Liver (tissue), 8 donors: ENCODE measurements at regions not wholly inside any gene's neighbourhood (a gene's known extent, or its start where the extent isn't known, plus 50 kb on each side); places are given as distances from the start of the nearest gene placed in this dataset.
"Not testable (repeated sequence)": the region's sequence is repeated elsewhere in the genome, so short reads cannot be mapped to it uniquely, and the experiment has no call there.

Experiments used
- DNase-seq: peaks from one replicate; pipeline ENCODE4 v3.0.0-alpha.2; 2017; ENCODE audit warnings: low spot score
- H3K27ac ChIP-seq, 2 donors: one replicate each; pipeline ENCODE4 v1.7.0; 2013; ENCODE audit warnings: inconsistent platforms in 2 of 2, low read length in 2 of 2, control low read depth in 1 of 2, low read depth in 1 of 2, mild to moderate bottlenecking in 1 of 2
- H3K27me3 ChIP-seq, 4 donors: one replicate each; pipeline versions ENCODE4 v1.6.1 to v1.7.0; 2013; ENCODE audit warnings: low read length in 3 of 4, inconsistent platforms in 1 of 4, mild to moderate bottlenecking in 1 of 4, moderate library complexity in 1 of 4; ENCODE audit not compliant: control insufficient read depth in 4 of 4, insufficient read depth in 4 of 4
- H3K36me3 ChIP-seq, 4 donors: one replicate each; pipeline versions ENCODE4 v1.6.1 to v1.7.0; 2013; ENCODE audit warnings: low read length in 3 of 4, mild to moderate bottlenecking in 3 of 4, low read depth in 1 of 4, moderate library complexity in 1 of 4; ENCODE audit not compliant: control insufficient read depth in 4 of 4, insufficient read depth in 3 of 4
- H3K4me1 ChIP-seq, 4 donors: one replicate each; pipeline versions ENCODE4 v1.6.1 to v1.7.0; 2013; ENCODE audit warnings: low read length in 3 of 4, mild to moderate bottlenecking in 3 of 4, moderate library complexity in 1 of 4; ENCODE audit not compliant: control insufficient read depth in 4 of 4, insufficient read depth in 4 of 4
- H3K4me3 ChIP-seq, 3 donors: one replicate each; pipeline versions ENCODE4 v1.6.1 to v1.7.0; 2013; ENCODE audit warnings: low read length in 3 of 3, control low read depth in 1 of 3, low read depth in 1 of 3, mild to moderate bottlenecking in 1 of 3
- H3K9ac ChIP-seq, 2 donors: one replicate each; pipeline ENCODE4 v1.7.0; 2013; ENCODE audit warnings: low read length in 2 of 2, mild to moderate bottlenecking in 2 of 2, moderate library complexity in 2 of 2, control low read depth in 1 of 2, low read depth in 1 of 2
- H3K9me3 ChIP-seq, 4 donors: one replicate each; pipeline versions ENCODE4 v1.6.1 to v1.7.0; 2013; ENCODE audit warnings: low read length in 3 of 4; ENCODE audit not compliant: control insufficient read depth in 4 of 4
- EGR1 ChIP-seq, 2 donors: IDR thresholded peaks; 2 replicates each; pipeline ENCODE4 v1.6.1; 2016 to 2018; ENCODE audit warnings: antibody characterized with exemption in 2 of 2, low read depth in 2 of 2
- FOXA1 ChIP-seq: IDR thresholded peaks from 2 replicates; pipeline ENCODE4 v1.6.1; 2016; ENCODE audit warnings: antibody characterized with exemption
- FOXA2 ChIP-seq: IDR thresholded peaks from 2 replicates; pipeline ENCODE4 v1.6.1; 2016; ENCODE audit warnings: antibody characterized with exemption
- GABPA ChIP-seq, 2 donors: IDR thresholded peaks in 1 of 2; conservative IDR thresholded peaks in 1 of 2; 2 replicates each; pipeline ENCODE4 v1.6.1; 2016; ENCODE audit warnings: antibody characterized with exemption in 2 of 2, mild to moderate bottlenecking in 1 of 2, moderate library complexity in 1 of 2
- HNF4A ChIP-seq, 2 donors: conservative IDR thresholded peaks; 2 replicates each; pipeline ENCODE4 v1.6.1; 2016; ENCODE audit warnings: antibody characterized with exemption in 2 of 2, mild to moderate bottlenecking in 2 of 2
- HNF4G ChIP-seq: IDR thresholded peaks from 2 replicates; pipeline ENCODE4 v1.6.1; 2016; ENCODE audit warnings: antibody characterized with exemption
- NR2F2 ChIP-seq: IDR thresholded peaks from 2 replicates; pipeline ENCODE4 v1.6.1; 2016; ENCODE audit warnings: antibody characterized with exemption
- RAD21 ChIP-seq, 2 donors: IDR thresholded peaks; 2 replicates each; pipeline ENCODE4 v1.6.1; 2016; ENCODE audit warnings: antibody characterized with exemption in 2 of 2, mild to moderate bottlenecking in 2 of 2
- RXRA ChIP-seq, 2 donors: IDR thresholded peaks; 2 replicates each; pipeline ENCODE4 v1.6.1; 2017 to 2018; ENCODE audit warnings: antibody characterized with exemption in 2 of 2, mild to moderate bottlenecking in 1 of 2
- SP1 ChIP-seq: IDR thresholded peaks from 2 replicates; pipeline ENCODE4 v1.6.1; 2018; ENCODE audit warnings: antibody characterized with exemption, mild to moderate bottlenecking
- TAF1 ChIP-seq: conservative IDR thresholded peaks from 2 replicates; pipeline ENCODE4 v1.6.1; 2016; ENCODE audit warnings: antibody characterized with exemption, mild to moderate bottlenecking
- YY1 ChIP-seq: IDR thresholded peaks from 2 replicates; pipeline ENCODE4 v1.6.1; 2016; ENCODE audit warnings: antibody characterized with exemption, mild to moderate bottlenecking
- WGBS: extraction: QIAGEN DNeasy Blood & Tissue Kit; methylation state at CpG from one replicate; pipeline ENCODE4 v1.1.7; 2013; 5-methylcytosine and 5-hydroxymethylcytosine counted together
- TF ChIP-seq, protein P1 (sequence below): IDR thresholded peaks from 2 replicates; pipeline ENCODE4 v1.6.1; 2016; ENCODE audit warnings: antibody characterized with exemption
- TF ChIP-seq, protein P2 (sequence below): IDR thresholded peaks from 2 replicates; pipeline ENCODE4 v1.6.1; 2016; ENCODE audit warnings: antibody characterized with exemption
- TF ChIP-seq, protein P3 (sequence below): IDR thresholded peaks from 2 replicates; pipeline ENCODE4 v1.6.1; 2016; ENCODE audit warnings: antibody characterized with exemption
- TF ChIP-seq, protein P4 (sequence below): fragments of 150-350 bp; IDR thresholded peaks from 2 replicates; pipeline ENCODE4 v1.5.1; 2017; ENCODE audit warnings: improper control_type of control experiment, low read depth, low read length; ENCODE audit not compliant: missing input control
- TF ChIP-seq, protein P5 (sequence below): IDR thresholded peaks from 2 replicates; pipeline ENCODE4 v1.6.1; 2016; ENCODE audit warnings: antibody characterized with exemption, mild to moderate bottlenecking
- donor health status: healthy.
- donor health status: healthy.
- donor health status: healthy.
- donor health status: healthy.
- donor health status: healthy.

DNA sequence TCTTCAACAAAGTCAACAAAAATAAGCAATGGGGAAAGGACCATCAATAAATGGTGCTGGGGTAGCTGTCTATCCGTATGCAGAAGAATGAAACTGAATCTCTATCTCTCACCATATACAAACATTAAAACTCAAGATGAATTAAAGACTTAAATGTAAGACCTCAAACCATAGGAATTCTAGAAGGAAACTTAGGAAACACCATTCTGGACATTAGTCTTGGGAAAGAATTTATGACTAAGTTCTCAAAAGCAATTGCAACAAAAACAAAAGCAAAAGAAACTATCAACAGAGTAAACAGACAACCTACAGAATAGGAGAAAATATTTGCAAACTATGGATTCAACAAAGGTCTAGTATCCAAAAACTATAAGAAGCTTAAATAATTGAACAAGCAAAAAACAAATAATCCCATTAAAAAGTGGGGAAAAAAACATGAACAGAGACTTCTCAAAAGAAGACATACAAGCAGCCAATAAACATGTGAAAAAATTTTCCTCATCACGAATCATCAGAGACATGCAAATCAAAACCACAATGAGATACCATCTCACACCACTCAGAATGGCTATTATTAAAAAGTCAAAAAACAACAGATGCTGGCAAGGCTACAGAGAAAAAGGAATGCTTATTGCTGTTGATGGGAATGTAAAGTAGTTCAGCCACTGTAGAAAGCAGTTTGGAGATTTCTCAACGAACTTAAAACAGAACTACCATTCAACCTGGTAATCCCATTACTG, 266.1 kb upstream of the DAAM1 start:
- not testable (repeated sequence) for H3K36me3 ChIP-seq, H3K4me1 ChIP-seq, DNase-seq, H3K4me3 ChIP-seq, H3K27ac ChIP-seq, H3K9ac ChIP-seq, H3K9me3 ChIP-seq, H3K27me3 ChIP-seq
- 79% methylated on average over 3 of the region's 3 CpGs for WGBS

DNA sequence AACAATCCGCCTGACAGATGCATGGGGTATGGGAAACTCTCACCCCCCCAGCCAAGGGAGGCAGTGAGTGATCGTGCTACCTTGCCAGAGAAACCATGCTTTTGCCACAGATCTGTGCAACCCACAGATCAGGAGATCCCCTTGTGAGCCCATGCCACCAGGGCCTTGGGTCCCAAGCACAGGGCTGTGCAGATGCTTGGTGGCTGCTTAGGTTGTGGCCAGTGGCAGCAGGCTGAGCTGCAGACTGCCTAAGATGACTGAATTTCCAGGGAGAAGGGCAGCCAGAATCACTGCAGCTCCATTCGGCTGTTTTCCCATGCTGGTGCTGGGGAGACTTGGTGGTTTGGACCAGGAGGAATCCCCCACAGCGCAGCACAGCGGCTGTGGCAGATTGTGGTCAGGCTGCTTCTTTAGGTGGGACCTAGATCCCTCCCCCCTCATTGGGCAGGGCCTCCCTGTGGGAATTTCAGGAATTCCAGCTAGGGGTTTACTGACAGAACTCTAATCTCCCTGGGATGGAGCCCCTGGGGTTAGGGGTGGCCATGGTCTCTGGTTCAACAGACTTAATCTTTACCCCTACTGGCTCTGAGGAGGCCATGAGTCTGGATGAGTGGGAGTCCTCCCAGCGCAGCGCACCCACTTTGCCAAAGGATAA, 264.6 kb upstream of the DAAM1 start:
- no peaks in the 10 kb centered on the region for H3K4me1 ChIP-seq
- no peak overlapping the region for H3K9ac ChIP-seq
- no peak for TF ChIP-seq EGR1 (IDR thresholded peaks at IDR 0.05; ENCODE audit: low read depth in 2 of 2)
- TF ChIP-seq TAF1: no peak
- TF ChIP-seq RXRA (IDR thresholded peaks at IDR 0.05): no peak
- no peak for TF ChIP-seq YY1
- TF ChIP-seq FOXA2: no peak
- TF ChIP-seq, protein P1, sequence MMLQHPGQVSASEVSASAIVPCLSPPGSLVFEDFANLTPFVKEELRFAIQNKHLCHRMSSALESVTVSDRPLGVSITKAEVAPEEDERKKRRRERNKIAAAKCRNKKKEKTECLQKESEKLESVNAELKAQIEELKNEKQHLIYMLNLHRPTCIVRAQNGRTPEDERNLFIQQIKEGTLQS: no peak
- TF ChIP-seq, protein P2, sequence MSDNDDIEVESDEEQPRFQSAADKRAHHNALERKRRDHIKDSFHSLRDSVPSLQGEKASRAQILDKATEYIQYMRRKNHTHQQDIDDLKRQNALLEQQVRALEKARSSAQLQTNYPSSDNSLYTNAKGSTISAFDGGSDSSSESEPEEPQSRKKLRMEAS: no peak
- no peak for TF ChIP-seq RAD21 (IDR thresholded peaks at IDR 0.05)
- TF ChIP-seq, protein P3, sequence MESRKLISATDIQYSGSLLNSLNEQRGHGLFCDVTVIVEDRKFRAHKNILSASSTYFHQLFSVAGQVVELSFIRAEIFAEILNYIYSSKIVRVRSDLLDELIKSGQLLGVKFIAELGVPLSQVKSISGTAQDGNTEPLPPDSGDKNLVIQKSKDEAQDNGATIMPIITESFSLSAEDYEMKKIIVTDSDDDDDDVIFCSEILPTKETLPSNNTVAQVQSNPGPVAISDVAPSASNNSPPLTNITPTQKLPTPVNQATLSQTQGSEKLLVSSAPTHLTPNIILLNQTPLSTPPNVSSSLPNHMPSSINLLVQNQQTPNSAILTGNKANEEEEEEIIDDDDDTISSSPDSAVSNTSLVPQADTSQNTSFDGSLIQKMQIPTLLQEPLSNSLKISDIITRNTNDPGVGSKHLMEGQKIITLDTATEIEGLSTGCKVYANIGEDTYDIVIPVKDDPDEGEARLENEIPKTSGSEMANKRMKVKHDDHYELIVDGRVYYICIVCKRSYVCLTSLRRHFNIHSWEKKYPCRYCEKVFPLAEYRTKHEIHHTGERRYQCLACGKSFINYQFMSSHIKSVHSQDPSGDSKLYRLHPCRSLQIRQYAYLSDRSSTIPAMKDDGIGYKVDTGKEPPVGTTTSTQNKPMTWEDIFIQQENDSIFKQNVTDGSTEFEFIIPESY: no peak
- TF ChIP-seq FOXA1: no peak
- TF ChIP-seq SP1: no peak
- no peak for TF ChIP-seq NR2F2
- no peak for TF ChIP-seq GABPA (IDR thresholded peaks at IDR 0.05 in 1 of 2, conservative IDR thresholded peaks at IDR 0.05 in 1 of 2)
- TF ChIP-seq, protein P4, sequence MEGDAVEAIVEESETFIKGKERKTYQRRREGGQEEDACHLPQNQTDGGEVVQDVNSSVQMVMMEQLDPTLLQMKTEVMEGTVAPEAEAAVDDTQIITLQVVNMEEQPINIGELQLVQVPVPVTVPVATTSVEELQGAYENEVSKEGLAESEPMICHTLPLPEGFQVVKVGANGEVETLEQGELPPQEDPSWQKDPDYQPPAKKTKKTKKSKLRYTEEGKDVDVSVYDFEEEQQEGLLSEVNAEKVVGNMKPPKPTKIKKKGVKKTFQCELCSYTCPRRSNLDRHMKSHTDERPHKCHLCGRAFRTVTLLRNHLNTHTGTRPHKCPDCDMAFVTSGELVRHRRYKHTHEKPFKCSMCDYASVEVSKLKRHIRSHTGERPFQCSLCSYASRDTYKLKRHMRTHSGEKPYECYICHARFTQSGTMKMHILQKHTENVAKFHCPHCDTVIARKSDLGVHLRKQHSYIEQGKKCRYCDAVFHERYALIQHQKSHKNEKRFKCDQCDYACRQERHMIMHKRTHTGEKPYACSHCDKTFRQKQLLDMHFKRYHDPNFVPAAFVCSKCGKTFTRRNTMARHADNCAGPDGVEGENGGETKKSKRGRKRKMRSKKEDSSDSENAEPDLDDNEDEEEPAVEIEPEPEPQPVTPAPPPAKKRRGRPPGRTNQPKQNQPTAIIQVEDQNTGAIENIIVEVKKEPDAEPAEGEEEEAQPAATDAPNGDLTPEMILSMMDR: no peak
- no peak for TF ChIP-seq HNF4G
- no peak for TF ChIP-seq HNF4A (conservative IDR thresholded peaks at IDR 0.05)
- TF ChIP-seq, protein P5, sequence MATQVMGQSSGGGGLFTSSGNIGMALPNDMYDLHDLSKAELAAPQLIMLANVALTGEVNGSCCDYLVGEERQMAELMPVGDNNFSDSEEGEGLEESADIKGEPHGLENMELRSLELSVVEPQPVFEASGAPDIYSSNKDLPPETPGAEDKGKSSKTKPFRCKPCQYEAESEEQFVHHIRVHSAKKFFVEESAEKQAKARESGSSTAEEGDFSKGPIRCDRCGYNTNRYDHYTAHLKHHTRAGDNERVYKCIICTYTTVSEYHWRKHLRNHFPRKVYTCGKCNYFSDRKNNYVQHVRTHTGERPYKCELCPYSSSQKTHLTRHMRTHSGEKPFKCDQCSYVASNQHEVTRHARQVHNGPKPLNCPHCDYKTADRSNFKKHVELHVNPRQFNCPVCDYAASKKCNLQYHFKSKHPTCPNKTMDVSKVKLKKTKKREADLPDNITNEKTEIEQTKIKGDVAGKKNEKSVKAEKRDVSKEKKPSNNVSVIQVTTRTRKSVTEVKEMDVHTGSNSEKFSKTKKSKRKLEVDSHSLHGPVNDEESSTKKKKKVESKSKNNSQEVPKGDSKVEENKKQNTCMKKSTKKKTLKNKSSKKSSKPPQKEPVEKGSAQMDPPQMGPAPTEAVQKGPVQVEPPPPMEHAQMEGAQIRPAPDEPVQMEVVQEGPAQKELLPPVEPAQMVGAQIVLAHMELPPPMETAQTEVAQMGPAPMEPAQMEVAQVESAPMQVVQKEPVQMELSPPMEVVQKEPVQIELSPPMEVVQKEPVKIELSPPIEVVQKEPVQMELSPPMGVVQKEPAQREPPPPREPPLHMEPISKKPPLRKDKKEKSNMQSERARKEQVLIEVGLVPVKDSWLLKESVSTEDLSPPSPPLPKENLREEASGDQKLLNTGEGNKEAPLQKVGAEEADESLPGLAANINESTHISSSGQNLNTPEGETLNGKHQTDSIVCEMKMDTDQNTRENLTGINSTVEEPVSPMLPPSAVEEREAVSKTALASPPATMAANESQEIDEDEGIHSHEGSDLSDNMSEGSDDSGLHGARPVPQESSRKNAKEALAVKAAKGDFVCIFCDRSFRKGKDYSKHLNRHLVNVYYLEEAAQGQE: no peak
- H3K27ac ChIP-seq: no peak overlapping the region
- H3K9me3 ChIP-seq: no peaks in the 10 kb centered on the region
- DNase-seq: no peak
- no peak overlapping the region for H3K4me3 ChIP-seq
- H3K36me3 ChIP-seq: no peaks in the 10 kb centered on the region
- 84% methylated on average over 7 of the region's 7 CpGs for WGBS
- no peaks in the 10 kb centered on the region for H3K27me3 ChIP-seq
